ENCODE measurements at regions not wholly inside any gene's neighbourhood (a gene's known extent, or its start where the extent isn't known, plus 50 kb on each side); places are given as distances from the start of the nearest gene placed in this dataset.

DNA sequence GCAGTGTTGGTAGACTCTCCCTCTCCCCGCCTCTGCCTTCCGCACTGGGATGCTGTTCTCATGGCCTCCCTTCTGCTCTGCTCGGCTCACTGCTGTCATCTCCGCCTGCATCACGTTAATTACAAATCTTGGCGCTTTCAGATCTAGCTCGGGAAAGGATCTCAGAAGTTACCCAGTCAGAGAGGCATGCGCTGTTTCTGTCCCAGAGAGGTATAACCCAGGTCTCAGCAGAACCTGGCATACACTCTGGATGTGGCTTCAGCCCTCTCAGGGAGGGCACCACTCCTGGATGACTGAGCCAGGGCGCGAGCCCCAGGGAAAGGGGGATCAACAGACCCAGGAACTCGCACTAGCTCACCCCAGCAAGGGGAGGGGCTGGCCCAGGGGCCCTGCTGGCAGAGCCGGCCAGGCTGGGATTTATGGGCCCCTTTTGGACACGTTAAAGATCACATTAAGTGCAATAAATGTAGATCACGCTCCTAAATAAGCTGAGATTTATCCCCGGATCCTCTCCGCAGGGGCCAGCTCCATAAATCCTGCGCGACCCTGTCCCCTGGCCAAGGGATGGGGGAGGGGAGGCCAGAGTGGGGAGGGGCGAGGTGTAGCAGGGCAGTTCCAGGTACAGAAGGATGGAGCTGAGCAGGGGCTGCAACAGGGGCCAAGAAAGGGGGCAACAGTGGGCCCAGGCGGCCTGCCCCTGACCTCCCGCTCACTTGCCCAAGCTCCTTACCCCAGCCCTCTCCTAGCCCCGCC lies 101.3 kb upstream of the ZBTB40 start:
- DNase-seq (ENCODE audit: low spot score) = no peak

DNA sequence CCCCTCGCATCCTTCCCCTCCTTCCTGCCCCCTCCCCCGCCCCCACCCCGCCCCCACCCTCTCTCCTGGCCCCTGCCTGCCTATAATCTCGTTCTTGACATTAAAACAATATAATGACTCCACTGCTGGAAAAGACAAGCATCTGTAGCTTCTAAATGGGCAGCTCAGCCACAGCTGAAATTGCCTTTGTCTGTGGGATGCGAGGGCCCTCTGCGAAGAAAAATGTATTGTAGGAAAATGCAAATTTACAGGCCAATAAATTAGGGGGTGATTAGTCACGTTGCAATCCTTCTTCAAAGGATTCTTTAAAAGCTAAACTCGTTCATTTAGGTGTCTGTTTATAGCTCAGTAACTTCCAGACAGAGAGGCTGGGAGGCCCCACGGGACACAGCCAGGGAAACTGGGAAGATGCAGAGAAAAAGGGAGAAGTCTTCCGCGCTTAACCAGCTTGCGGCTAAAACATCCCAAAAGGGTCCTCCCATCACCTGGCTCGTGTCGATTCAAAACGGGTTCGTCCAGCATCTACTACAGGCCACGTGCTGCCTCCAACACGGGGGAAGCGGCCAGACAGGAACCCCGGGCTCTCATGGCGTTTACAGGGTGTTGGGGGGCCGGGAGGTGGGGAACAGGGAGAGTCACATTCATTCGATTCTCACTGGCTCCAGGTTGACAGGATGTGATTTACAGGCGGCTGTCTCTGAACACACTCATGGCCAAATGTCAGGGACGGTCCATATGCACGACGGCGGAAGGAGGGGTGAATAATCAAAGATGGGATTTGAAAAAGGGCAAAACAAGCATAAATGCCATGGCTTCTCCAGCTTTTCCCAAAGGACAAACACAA lies 100.5 kb upstream of the ZBTB40 start:
- DNase-seq (ENCODE audit: low spot score) = no peak

DNA sequence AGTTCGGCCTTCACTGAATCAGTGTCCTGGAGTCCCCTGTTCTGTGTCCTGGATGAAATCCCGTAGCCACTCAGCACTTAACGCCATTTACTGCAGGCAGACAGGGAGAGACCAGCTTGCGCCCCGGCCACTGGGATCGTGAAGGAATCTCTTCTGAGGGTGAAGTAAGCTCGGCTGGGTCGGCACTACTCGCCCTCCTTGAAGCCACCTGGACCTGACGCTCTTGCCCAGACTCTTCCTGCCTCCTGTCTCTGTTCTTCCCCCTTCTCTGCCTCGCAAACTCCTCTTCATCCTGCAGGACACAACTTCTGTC lies 99.9 kb upstream of the ZBTB40 start:
- DNase-seq (ENCODE audit: low spot score) = no peak

DNA sequence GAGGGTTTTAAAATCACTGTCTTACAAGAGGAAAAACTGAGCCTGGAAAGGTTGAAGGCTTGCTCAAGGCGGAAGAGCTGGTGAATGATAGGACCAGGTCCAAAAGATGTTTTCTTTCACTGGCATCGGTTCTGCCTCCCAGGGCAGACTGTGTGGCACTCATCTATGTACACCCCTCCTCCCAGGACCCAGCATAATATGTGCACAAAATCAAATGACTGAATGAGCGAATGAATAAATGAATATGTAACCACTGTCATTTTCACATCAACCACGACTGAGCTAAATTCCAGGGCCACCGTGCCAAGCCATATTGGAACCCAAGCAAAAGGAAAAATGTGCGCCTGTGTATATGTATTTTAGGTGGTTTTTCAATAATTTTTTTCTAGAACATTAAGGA lies 99.3 kb upstream of the ZBTB40 start:
- no peak for DNase-seq (ENCODE audit: low spot score)

DNA sequence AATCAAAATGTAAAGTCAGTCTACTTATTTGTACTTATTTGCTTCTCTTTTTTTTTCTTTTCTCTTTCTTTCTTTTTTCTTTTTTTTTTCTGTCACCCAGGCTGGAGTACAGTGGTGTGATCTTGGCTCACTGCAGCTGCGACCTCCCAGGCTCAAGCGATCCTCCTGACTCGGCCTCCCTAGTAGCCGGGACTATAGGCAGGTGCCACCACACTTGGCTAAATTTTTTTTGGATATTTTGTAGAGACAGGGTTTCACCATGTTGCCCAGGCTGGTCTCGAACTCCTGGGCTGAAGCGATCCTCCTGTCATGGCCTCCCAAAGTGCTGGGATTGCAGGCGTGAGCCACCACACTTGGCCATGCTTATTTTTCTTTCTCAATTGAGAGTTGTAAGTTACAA lies 98.8 kb upstream of the ZBTB40 start:
- no peak for DNase-seq (ENCODE audit: low spot score)

DNA sequence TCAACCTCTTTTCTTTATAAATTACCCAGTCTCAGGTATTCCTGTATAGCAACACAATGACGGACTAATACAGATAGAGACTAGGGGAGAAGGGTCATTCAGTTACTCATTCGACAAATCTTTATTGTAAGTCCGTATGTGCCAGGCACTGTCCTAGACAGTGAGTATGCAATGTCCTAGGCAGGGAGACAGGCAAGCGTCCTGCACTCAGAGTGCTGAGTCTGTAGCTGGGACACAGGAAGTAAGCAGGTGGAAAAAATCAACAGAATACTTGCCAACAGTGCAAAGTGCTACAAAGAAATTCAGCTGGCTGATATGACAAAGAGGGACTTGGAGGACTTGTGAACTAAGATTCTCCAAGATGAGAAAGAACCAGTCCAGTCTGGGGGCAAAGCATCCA lies 92.2 kb upstream of the ZBTB40 start:
- no peak for DNase-seq (ENCODE audit: low spot score)

DNA sequence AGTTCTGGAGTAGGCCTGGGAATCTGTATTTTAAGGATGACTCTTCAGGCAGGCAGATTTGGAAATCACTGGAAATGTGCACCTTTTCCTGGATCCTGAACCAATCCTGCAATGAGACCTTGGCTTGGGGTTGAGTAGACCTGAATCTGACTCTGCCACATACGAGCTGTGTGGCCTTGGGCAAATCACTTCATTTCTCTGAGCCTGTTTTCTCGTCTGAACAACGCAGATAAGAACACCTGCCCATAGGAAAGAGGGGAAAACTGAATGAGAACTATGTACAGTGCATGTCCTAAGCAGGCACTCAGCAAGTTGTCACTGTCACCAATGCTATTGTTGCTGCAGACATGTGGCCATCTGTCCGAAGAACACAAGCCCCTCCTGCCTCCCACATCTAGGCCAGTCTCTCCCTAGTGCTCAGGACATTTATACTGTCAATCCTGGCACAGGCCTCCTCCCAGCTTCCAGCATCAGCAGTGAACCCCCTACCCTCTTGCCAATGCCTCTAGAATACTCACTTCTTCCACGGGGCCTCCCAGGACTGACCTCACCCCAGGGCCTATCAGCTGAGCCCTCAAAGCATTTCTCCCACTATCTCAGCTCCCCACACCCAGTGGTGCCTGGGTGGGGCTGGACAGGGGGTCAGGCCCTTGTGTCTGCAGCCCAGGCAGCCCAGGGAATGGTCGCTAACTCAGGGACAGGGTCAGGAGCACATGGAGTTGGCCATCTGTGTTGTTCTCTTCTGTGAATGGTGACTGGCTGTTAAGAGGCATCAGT lies 88.8 kb upstream of the ZBTB40 start:
- no peak for DNase-seq (ENCODE audit: low spot score)

DNA sequence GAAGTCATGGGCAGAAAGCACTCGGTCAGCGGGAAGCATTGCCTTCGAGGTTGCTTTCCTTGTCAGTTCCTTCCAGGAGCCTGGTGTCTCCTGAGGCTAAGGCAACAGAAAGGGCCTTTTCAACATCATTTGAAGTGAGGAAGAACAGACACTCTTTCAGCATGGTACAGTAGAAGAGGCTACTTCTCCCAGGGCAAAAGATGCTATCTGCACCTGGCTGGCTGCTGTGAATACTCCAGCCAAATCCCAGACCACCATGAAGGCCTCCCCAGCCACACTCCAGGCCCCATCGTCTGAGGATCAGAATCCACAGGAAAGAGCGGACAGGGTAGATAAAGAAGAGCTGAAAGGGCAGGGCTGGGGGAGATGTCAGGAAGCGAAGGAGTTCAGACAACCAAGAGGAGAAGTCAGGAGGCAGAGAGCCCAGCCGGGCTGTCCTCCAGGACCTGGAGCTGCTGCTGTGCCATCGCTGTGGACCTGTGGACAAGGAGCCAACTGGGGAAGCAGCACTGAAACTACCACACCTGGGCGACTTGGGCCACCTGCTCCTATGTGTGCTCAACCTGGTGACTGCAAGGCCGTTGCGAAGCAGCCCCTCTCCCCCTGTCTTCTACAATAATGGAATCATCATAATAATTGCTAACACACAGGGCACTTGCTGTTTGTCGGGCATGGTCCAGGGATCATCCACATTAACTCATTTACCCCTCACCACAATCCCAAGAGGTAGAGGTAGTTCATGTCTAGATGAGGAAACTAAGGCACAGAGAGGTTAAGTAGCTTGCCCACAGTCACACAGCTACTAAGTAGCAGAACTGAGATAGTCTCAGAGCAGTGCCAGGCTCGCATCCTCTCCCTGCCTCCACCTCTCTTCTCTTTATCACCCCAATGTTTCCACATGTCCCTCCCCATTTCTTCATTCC lies 88.0 kb upstream of the ZBTB40 start:
- DNase-seq (ENCODE audit: low spot score) = no peak

DNA sequence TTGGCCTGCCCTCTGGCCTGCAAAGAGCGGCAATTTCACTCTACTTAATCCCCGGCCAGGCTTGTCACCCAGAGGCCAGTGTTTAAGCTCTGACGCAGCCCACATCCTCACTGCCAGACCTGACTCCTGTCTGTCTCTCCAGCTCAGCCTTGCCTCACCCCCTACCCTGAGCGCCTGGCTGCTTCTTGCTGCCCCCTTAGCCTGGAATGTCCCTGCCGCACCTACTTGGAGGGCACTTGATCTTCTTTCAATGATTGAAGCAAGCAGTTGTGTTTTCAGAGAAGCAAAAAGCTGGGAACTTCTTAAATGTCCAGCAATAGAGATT lies 87.4 kb upstream of the ZBTB40 start:
- DNase-seq (ENCODE audit: low spot score) = no peak

DNA sequence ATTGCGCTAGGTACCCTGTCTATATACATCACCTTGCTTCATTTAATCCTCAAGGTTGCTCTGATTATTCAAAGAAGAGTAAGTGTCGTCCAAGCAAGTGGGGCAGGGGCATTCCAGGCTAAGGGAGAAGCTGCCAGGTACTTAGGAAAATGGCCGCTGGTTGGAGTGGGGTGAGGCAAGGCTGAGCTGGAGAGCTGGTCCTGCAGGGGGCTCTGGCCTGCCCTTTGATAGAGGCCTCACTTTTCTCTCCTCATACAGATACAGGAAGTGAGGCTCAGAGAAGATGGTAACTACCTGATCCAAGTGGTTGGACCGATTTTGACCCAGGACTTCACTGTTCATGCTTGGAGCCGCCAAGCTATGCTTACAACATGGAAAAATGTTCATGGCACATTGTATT lies 86.9 kb upstream of the ZBTB40 start:
- no peak for DNase-seq (ENCODE audit: low spot score)

DNA sequence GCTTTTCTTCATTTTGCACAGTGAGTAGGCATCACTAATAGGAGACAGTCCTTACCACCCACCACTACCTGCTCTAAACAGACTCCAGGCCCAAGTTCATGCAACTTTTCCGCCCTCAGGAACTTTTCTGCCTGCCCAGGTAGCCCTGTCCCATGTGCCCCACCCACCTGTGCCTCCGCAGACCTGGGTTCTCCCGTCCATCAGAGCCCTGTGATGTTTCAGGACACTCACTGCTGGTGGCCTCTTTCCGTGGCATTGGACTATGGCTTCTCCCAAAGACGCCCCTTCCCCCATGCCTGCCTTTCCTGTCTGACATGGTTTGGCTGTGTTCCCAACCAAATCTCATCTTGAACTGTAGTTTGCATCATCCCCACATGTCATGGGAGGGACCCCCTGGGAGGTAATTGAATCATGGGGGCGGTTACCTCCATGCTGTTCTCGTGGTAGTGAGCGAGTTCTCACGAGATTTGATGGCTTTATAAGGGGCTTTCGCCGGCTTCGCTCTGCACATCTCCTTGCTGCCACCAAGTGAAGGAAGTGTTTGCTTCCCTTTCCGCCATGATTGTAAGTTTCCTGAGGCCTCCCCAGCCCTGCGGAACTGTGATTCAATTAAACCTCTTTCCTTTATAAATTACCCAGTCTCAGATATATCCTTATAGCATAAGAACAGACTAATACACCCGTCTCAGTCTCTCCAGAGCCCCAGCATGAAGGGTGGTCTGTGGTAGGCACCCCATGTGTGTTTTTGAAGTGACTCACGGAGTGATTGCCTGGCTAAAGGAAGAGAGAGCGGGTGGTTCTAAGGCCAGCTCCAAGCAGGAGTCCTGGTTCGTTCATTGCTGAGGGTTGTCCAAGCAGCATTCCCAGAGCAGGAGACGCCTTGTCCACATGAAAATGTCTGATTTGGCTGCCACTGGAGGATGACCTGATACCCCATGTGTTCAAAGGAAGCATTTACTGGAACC lies 86.0 kb upstream of the ZBTB40 start:
- DNase-seq (ENCODE audit: low spot score) = no peak

DNA sequence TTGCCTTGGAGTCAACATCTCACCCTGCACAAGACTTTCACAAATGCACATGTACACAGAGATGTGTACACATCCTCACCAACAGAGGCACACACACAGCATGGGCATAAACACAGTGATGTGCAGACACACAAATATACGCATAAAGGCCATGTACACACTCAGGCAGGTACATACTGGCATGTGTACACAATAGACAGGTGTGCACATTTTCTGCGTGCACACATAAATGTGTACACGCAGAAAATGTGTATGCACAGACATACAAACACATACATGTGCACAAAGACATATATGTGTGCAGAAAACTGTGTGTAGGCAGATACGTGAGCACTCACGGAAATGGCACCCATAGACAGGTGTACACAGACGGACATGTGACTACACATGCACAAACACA lies 85.3 kb upstream of the ZBTB40 start:
- no peak for DNase-seq (ENCODE audit: low spot score)

DNA sequence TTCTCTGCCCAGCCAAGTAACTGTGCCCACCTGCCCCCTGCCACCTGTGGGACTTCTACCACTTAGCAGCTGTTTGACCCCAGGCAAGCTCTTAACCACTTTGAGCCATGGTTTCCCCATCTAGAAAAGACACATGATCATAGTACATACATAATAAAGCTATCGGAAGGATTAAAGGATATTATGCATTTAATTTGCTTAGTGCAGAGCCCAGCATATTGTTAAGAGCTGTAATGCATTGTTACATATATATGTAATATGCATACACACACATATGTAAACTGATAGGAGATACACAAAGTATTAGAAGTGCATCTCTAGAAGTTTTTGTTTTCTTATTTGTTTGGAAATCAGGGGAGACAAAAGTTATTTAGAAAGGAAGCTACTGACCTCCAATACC lies 83.5 kb upstream of the ZBTB40 start:
- no peak for DNase-seq (ENCODE audit: low spot score)

DNA sequence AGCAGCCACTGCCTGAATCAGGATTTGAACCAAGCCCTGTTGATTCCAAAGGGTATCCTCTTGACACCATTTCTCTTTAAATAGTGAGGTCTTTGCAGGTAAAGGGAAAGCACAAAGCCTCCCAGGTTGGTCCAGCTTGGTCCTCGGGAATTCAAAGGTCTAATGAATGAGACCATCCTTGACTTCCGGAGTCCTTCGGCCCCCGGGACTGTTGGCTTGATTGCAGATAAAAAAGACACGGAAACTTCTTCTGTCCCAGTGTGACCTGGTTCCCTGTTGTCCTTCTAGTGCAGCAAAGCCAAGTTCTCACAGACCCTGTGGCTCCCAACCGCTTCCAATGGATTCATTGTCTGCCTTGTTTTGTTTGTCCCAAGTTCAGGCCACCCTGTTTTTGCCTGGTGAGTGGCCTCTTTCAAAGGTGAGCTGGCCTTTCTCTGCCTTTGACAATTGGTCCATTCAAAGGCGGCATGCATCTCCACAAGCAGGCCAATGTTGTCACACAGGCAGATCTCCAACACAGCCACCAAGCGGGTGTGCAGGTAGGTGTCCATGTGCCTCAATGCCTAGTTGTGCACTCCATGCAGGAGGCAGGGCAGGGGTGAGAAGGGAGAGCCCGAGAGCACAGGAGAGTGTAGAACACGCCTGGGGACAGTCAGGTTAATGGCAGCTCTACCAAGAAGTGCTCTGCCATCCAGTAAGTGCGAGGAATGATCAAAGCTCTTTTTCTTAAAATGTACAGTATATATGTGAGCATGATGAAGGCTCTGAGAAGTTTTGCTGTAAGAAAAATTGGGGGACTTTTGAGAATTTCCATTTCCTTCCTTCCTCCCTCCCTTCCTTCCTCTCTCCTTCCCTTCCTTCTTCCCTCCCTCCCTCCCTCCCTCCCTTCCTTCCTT lies 82.1 kb upstream of the ZBTB40 start:
- DNase-seq (ENCODE audit: low spot score) = no peak

DNA sequence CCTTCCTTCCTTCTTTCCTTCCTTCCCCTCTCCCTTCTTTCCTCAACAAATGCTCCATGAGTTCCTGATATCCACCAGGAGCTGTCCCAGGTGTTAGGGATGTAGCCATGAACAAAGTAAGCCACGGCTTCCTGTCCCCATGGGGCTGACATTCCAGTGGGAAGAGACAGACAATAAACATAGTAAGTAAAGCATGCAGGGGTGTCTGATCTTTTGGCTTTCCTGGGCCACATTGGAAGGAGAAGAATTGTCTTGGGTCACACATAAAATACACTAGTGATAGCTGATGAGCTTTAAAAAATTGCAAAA lies 81.5 kb upstream of the ZBTB40 start:
- no peak for DNase-seq (ENCODE audit: low spot score)

DNA sequence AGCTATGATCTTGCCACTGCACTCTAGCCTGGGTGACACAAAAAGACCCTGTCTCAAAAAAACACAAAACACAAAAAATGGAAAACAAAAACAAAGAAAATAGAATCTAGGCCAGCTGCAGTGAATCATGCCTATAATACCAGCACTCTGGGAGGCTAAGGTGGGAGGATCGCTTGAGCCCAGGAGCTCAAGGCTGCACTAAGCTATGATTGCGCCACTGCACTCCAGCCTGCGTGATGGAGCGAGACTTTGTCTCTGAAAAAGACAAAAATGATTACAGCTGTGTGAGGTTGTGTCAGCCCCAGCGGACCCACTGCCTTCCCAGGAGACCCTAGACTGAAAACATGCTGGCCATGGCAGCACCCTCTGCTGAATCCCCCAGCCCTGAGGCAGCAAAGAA lies 80.2 kb upstream of the ZBTB40 start:
- DNase-seq (ENCODE audit: low spot score) = no peak

DNA sequence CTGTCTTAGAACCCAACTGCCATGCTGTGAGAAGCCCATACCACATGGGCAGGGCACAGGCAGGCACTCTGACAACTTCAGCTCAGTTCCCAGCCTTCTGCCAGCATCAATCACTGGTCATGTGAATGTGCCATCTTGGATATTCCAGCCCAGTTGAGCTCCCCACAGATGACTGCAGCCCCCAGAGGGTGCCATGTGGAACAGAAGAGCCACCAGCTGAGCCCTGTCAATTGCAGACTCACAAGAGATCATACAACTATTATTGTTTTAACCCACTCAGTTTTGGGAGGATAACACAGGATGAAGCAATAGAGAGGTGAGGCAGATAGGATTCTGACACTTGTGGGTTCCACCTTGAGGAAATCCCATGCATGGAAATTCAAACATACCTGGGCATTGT lies 78.4 kb upstream of the ZBTB40 start:
- no peak for DNase-seq (ENCODE audit: low spot score)

DNA sequence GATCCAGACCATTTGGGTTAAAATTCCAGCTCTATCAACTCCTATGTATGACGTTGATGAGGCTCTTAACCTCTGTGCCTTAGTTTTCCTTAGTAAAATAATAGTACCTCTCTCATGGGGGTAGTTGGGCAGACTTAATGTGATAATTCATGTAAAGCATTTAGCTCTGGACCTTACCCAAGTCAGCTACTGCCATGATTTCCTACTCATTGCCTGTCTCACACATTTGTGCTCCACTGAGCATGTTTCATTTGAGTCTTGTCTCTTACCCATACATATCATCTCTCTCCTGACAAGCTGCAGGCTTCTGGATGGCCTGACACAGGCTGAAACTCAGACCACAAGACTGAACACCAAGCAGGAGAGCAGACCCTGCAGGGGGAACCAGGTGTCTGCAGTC lies 77.7 kb upstream of the ZBTB40 start:
- DNase-seq (ENCODE audit: low spot score) = no peak

DNA sequence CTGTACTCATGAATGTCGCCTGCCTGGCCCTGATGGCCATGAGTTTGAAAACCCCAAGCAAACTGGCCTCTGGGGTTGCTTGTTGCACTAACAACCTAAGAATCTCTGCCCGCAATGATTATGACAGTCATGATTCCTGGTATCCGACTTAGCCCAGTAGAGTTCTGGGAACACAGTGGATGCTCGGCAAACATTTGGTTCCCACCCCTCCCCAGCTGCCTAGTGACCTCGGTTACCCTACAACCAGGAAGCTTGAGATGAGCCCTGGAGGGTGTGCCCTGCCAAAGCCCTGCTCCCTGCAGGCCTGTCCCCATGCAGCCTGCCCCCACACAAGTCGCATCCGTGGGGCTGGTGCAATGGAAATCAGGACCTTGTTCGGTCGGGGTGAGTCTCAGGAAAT lies 76.0 kb upstream of the ZBTB40 start:
- no peak for DNase-seq (ENCODE audit: low spot score)

DNA sequence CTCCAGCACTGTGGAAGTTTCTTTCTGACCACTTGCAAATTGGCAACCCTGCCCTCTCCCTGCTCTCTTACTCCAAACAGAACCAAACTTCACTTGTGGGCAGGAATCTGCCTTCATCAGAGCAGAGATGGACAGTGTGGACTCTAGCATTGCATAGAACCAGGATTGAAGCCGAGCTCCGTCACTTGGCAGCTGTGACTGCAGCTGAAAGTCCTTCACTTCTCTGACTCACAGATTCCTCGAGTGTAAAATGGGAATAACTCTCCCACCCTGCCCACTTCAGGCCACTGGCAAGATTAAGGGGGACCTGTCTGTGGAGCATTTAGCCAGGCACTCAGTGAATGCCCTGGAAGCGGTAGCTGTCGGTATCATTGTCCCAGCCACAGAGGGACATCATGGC lies 75.7 kb upstream of the ZBTB40 start:
- no peak for DNase-seq (ENCODE audit: low spot score)

Data from CD4-positive, alpha-beta T cell treated with Interleukin-6 at 100 ng/mL for 8 hours (primary cell).